NCI-H748 (cell line): ENCODE measurements at regions not wholly inside any gene's neighbourhood (a gene's known extent, or its start where the extent isn't known, plus 50 kb on each side); places are given as distances from the start of the nearest gene placed in this dataset.
"Not testable (repeated sequence)": the region's sequence is repeated elsewhere in the genome, so short reads cannot be mapped to it uniquely, and the experiment has no call there.

ENCODE experiments used
- DNase-seq: peaks from one replicate; lab custom pipeline; 2025; ENCODE audit not compliant: unreplicated experiment; lab: John Stamatoyannopoulos, UW

- DNase-seq, result no peak
These were observed 127.3 kb downstream of the TENT5A start for GRCh38 chr6:81625216-81625615.

- DNase-seq, result no peak
These were observed 128.0 kb downstream of the TENT5A start for GRCh38 chr6:81624453-81624852.

DNA sequence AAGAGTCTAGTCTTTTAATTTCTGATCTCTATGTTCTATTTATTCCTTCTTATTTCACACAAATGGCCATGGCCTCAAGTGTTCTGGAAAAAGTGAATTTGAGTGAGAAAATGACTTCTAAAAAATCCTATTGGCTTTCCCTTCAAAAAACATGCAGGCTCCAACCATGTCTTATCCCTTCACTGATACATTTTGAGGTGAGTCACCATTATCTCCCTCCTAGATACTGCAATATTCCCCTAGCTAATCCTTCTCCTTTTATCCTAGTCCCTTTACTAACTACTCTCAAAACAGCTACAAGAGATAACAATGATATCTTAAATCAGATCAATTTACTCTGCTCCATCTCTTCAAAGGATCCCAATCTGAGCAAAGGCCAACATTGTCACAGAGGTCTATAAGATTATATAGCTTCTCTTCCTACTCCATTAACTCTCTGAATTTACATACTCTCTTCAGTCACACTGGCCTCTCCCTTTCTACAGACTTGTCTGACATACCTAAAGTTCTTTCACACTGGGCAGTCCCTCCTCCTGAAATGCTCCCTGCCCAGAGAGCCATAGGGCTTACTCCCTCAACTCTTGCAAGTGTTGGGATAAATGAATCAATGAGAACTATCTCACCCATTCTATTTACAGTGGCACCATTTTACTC, 129.2 kb downstream of the TENT5A start:
- no peak for DNase-seq

GRCh38 chr6:81621816-81622395, 130.6 kb downstream of the TENT5A start:
- no peak for DNase-seq

DNA sequence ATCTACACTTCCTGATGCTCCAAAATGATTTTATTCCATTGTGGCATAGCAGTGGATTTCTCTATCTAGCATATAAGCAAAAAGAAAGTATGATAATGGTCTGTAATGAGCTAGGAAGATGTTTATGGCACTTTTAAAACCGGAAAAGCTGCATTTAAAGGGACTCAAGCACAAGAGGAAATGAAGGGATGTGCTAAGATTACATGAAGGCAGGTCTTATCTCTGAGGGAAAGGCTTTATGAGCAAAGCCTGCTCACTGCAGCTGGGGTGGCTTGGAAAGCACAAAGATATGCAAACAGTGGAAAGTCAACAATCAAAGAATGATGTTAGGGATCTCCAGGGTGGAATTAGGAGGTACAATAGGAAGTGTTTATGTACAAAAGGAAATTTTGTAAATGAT, 138.2 kb downstream of the TENT5A start:
- DNase-seq, result peak; percentile 90

GRCh38 chr6:81613606-81614005, 138.9 kb downstream of the TENT5A start:
- DNase-seq, result no peak

- no peak for DNase-seq
These were observed 140.3 kb downstream of the TENT5A start for GRCh38 chr6:81612136-81612535.

GRCh38 chr6:81609736-81610135, 142.7 kb downstream of the TENT5A start:
- DNase-seq, result no peak

DNA sequence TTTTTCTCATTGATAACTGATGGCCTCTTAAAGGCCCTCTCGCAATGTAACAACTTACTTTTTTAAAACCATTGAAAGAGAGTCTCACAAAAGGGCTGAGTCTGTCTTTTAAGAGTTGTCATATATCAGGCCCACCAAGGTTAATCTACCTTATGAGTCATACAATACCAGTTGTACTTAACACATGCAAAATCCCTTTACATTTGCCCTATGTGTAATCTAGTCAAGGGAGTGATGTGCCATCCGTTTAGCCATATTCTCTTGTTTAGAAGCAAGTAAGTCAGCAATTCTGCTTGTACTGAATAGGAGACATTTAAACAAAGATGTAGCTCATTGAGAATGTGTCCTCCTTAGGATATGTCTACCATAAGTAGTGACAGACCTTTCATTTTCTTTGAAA, 143.7 kb downstream of the TENT5A start:
- DNase-seq, result no peak

GRCh38 chr6:81606965-81607381, 145.5 kb downstream of the TENT5A start:
- DNase-seq, result no peak

DNA sequence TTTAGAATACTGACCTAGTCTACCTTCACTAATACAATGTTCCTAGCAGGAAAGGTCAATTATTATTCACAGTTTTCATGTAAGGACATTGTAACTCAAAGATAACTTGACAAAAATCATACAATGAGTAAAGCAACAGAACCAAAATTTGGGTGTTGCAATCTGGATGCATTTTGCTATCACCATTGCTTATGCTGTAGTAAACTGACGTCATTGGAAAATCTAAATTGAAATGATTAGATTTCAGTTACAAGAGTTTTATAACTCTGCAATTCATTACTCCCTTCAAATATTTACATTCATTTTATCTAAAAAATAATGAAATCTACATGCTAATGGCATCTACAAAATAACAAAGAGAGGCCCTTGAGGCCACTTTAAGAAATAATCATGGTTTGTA, 147.0 kb downstream of the TENT5A start:
- DNase-seq, result no peak

DNA sequence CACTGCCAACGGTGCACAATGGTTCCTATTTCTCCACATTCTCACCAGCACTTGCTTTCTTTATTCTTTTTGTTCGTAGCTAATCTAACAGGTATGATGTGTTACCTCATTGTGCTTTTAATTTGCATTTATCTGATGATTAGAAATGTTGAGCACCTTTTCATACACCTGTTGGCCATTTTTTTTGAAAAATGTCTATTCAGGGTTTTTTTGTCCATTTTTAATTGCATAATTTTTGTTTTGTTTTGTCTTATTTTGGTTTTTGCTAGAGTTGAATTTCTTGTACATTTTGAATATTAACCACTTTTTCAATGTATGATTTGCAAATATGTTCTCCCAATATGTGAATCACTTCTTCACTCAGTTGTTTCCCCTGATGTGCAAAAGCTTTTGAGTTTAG, 150.6 kb downstream of the TENT5A start:
- DNase-seq, result no peak

DNA sequence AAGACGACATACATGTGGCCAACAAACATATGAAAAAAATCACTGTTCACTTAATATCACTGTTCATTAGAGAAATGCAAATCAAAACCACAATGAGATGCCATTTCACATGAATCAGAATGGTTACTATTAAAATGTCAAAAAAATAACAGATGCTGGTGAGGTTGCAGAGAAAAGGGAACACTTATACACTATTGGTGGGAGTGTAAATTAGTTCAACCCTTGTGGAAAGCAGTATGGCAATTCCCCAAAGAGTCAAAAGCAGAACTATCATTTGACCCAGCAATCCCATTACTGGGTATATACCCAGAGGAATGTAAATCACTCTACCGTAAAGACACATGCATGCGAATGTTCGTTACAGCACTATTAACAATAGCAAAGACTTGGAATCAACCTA, 152.0 kb downstream of the TENT5A start:
- DNase-seq, result not testable (repeated sequence)

DNA sequence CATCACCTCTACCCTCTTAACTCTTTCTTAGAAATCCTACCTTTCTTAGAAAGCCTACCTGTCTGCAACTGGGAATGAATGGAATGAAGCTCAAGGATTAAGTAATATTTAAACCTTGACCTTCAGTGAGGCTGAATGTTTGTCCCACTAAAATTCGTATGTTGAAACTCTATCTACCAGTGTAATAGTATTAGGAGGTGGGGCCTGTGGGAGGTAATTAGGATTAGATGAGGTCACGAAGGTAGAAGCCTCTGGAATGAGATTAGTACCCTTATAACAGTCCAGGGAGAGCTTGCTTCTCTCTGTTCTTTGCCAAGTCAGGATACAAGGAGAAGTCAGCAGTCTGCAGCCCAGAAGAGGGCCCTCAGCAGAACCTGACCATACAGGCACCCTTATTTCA, 158.0 kb downstream of the TENT5A start:
- no peak for DNase-seq

DNA sequence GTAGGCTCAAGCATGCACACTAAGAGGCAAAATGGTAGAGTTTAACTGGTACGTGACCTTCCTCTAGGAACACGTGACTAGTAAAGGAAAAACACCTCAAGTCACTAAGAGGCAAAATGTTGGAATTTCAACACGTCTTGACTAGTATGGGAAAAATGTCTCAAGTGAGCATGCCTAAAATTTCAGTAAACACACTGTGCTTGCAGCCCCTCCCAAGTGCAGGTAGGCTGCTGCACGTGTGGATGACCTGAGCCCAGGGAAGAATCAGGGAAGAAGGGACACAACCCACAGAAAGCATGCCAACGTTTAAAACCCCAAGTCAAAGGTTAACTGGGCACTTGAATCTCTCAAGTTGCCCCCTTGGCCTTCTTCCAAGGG, 162.2 kb downstream of the TENT5A start:
- peak; percentile 37 for DNase-seq

- peak; percentile 80 for DNase-seq
These were observed 162.8 kb downstream of the TENT5A start for GRCh38 chr6:81589465-81590313.

DNA sequence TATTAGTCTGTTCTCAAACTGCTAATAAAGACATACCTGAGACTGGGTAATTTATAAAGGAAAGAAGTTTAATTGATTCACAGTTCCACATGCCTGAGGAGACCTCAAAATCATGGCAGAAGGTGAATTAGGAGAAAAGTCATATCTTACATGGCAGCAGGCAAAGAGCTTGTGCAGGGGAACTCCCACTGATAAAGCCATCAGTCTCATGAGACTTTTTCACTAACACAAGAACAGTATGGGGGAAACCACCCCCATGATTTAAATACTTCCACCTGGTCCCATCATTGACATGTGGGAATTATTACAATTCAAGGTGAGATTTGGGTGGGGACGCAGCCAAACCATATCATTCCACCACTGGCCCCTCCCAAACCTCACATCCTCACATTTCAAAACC, 166.8 kb downstream of the TENT5A start:
- not testable (repeated sequence) for DNase-seq

DNA sequence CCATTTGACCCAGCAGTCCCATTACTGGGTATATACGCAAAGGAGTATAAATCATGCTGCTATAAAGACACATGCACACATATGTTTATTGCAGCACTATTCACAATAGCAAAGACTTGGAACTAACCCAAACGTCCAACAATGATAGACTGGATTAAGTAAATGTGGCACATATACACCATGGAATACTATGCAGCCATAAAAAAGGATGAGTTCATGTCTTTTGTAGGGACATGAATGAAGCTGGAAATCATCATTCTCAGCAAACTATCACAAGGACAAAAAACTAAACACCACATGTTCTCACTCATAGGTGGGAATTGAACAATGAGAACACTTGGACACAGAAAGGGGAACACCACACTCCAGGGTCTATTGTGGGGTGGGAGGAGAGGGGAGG, 168.3 kb downstream of the TENT5A start:
- DNase-seq, result not testable (repeated sequence)

DNA sequence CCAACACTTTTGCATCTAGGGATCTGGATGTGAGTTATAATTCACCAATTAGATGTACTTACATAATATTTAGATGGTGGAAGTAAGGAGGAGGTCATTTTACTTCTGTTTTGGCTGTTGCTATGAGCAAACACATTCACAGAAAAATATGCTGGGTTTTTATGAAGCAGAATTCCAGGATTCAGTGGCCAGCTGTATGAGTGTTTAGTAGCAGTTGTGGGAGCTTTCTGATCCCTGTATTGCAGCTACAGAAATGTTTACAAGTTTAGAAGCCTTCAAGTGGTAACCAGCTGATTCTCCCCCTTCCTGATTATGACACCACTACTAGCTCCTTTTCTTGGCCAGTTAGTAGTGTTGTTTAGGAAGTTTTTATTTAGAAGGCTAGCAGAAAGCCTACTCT, 177.0 kb downstream of the TENT5A start:
- no peak for DNase-seq

GRCh38 chr6:81572020-81572419, 180.5 kb downstream of the TENT5A start:
- DNase-seq, result no peak

DNA sequence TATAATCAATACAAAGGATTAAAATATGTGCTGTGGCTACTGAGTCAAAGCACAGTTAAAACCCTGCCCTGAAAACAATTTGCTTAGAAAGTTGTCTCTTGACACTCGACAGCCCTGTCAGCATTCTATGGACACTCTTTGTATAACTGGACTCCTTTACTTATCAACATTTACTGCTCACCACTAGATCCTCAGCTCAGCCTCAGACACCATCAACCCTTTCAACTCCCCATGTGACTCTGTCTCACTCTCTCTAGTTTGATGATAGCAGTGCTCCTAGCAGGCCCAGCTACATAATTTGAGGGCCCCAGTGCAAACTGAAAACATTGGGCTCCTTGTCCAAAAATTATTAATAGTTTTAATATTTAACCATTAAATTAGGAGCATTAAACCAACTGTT, 181.8 kb downstream of the TENT5A start:
- no peak for DNase-seq

DNA sequence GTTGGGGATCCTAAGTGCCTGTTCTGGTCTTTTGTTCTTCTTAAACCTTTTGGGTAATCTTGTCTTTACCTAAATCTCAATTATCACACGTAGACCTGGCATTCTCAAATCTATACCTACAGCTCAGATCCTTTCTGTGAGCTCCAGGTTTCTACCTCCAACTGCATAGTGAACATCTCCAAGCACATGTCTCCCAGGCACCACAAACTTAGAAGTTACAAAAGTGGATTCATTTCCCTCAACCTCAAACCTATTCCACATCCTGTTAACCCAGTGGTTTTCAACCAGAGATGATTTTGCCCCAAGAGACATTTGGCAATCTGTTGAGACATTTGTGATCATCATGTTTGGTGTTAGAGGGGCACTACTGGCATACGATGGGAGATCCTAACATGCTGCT, 183.5 kb downstream of the TENT5A start:
- no peak for DNase-seq
